HEK293T (cell line): ENCODE measurements at regions not wholly inside any gene's neighbourhood (a gene's known extent, or its start where the extent isn't known, plus 50 kb on each side); places are given as distances from the start of the nearest gene placed in this dataset.

Experiments used
- CTCF ChIA-PET: fragments of 350-600 bp; formaldehyde crosslinking; extraction: SDS; loops from one replicate; lab custom pipeline; 2021; ENCODE audit warnings: antibody characterized with exemption, inconsistent platforms; lab: Yijun Ruan, JAX
- POLR2A ChIA-PET: fragments of 350-600 bp; formaldehyde crosslinking; extraction: SDS; loops from one replicate; lab custom pipeline; 2020; ENCODE audit warnings: antibody characterized with exemption, inconsistent platforms; lab: Yijun Ruan, JAX
- DNase-seq: peaks from one replicate; pipeline ENCODE4 v3.0.0; 2012; ENCODE audit warnings: mixed read lengths; ENCODE audit errors: extremely low spot score
- ARNT ChIP-seq: fragments of 450-650 bp; IDR thresholded peaks from 2 replicates; pipeline ENCODE4 v1.6.1; 2017; ENCODE audit warnings: mild to moderate bottlenecking
- BHLHE40 ChIP-seq: fragments of 450-650 bp; IDR thresholded peaks from 2 replicates; pipeline ENCODE4 v1.6.1; 2016; ENCODE audit warnings: mild to moderate bottlenecking, moderate library complexity, borderline replicate concordance
- CTBP1 ChIP-seq: fragments of 450-650 bp; IDR thresholded peaks from 2 replicates; pipeline ENCODE4 v1.6.1; 2016; ENCODE audit warnings: borderline replicate concordance
- ELF4 ChIP-seq: fragments of 450-650 bp; IDR thresholded peaks from 2 replicates; pipeline ENCODE4 v1.6.1; 2017; ENCODE audit warnings: antibody characterized with exemption
- FOXA1 ChIP-seq: fragments of 450-650 bp; IDR thresholded peaks from 2 replicates; pipeline ENCODE4 v1.6.1; 2016; ENCODE audit warnings: mild to moderate bottlenecking
- FOXK2 ChIP-seq: fragments of 450-650 bp; IDR thresholded peaks from 2 replicates; pipeline ENCODE4 v1.6.1; 2016; ENCODE audit warnings: mild to moderate bottlenecking
- FOXM1 ChIP-seq: fragments of 450-650 bp; IDR thresholded peaks from 2 replicates; pipeline ENCODE4 v1.6.1; 2017; ENCODE audit warnings: mild to moderate bottlenecking, borderline replicate concordance
- HDGF ChIP-seq: fragments of 450-650 bp; IDR thresholded peaks from 2 replicates; pipeline ENCODE4 v1.6.1; 2017; ENCODE audit warnings: antibody characterized with exemption, borderline replicate concordance
- L3MBTL2 ChIP-seq: fragments of 450-650 bp; conservative IDR thresholded peaks from 2 replicates; pipeline ENCODE4 v1.6.1; 2016; ENCODE audit warnings: mild to moderate bottlenecking
- LEF1 ChIP-seq: fragments of 450-650 bp; IDR thresholded peaks from 2 replicates; pipeline ENCODE4 v1.6.1; 2017; ENCODE audit warnings: mild to moderate bottlenecking, borderline replicate concordance
- NFRKB ChIP-seq: fragments of 450-650 bp; IDR thresholded peaks from 2 replicates; pipeline ENCODE4 v1.6.1; 2016; ENCODE audit warnings: mild to moderate bottlenecking, moderate library complexity
- SP1 ChIP-seq: fragments of 450-650 bp; IDR thresholded peaks from 2 replicates; pipeline ENCODE4 v1.6.1; 2017
- SUZ12 ChIP-seq: fragments of 450-650 bp; IDR thresholded peaks from 2 replicates; pipeline ENCODE4 v1.6.1; 2016; ENCODE audit warnings: mild to moderate bottlenecking
- TARDBP ChIP-seq: fragments of 450-650 bp; IDR thresholded peaks from 2 replicates; pipeline ENCODE4 v1.6.1; 2016
- ZNF384 ChIP-seq: fragments of 450-650 bp; IDR thresholded peaks from 2 replicates; pipeline ENCODE4 v1.6.1; 2016
- TF ChIP-seq, protein P1 (sequence below): fragments of 450-650 bp; IDR thresholded peaks from 2 replicates; pipeline ENCODE4 v1.6.1; 2016

DNA sequence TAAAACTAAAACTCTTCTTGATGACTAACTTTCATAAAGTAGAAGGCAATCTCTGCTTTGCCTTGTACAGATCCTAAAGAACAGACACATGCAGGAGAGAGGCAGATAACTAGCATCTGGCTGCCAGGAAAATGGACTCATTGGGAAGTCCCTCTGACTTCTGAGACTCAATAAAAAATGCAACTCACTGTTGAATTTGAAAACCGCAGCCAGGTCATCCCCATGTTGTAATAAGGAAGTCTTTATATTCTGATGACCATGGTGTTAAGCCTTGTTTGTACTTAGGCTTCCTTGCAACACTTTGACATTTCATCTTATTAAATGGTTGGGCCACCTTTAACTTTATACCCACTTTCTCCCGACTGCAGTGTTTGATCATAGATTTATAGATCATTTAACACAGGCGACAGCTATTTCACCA lies 375.1 kb upstream of the KCNH7 start:
- TF ChIP-seq FOXK2 (no peak), SUZ12 (no peak)
- TF ChIP-seq, protein P1, sequence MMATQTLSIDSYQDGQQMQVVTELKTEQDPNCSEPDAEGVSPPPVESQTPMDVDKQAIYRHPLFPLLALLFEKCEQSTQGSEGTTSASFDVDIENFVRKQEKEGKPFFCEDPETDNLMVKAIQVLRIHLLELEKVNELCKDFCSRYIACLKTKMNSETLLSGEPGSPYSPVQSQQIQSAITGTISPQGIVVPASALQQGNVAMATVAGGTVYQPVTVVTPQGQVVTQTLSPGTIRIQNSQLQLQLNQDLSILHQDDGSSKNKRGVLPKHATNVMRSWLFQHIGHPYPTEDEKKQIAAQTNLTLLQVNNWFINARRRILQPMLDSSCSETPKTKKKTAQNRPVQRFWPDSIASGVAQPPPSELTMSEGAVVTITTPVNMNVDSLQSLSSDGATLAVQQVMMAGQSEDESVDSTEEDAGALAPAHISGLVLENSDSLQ: no peak
- CTCF ChIA-PET: no interaction called here
- POLR2A ChIA-PET: no interaction called here
- DNase-seq: no peak

- CTCF ChIA-PET: no interaction called here
- DNase-seq: no peak
- POLR2A ChIA-PET: no interaction called here
- TF ChIP-seq ZNF384 (no peak), ELF4 (no peak), HDGF (no peak), NFRKB (no peak), CTBP1 (no peak), BHLHE40 (no peak), FOXK2 (no peak), FOXA1 (no peak), ARNT (no peak), SP1 (no peak), SUZ12 (no peak), L3MBTL2 (no peak), FOXM1 (no peak), LEF1 (no peak), TARDBP (no peak)
- TF ChIP-seq, protein P1: no peak
These were observed 371.9 kb upstream of the KCNH7 start for GRCh38 chr2:163210430-163210918.

DNA sequence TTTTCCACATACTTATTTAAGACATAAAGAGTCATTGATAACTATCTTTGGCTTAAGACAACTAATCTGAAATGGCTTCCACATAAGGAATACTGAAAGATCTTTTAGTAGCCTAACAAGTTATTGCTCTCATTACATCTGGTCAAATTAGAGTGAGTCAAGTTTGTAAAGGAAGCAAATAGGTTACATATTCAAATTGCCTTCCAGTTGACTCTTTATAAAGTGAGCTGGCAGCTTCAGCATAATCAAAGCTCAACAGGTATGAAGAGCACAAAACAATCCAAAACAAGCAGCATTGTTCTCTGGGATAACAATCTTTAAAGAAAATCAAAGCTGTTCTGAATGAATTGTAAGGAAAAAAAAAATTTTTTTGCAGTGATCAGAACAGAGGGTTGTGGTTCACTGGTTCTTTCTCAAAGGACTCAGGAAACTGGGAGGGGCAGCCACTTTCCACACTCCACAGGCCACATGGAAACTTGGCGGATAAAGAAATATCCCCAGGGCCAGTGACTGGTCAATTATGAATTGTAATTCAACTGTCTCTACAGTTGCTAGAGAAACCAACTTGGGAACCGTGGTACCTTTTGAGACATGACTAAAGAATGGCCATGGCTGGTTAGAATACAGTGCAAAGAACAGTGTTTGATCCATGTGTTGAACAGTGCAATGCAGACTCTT lies 369.3 kb upstream of the KCNH7 start:
- DNase-seq: no peak
- TF ChIP-seq BHLHE40 (no peak), TARDBP (no peak), FOXK2 (no peak), ARNT (no peak), SUZ12 (no peak), FOXM1 (no peak), HDGF (no peak), FOXA1 (no peak), ZNF384 (no peak), SP1 (no peak)
- TF ChIP-seq, protein P1: no peak
- POLR2A ChIA-PET: no interaction called here
- CTCF ChIA-PET: no interaction called here

- CTCF ChIA-PET: no interaction called here
- TF ChIP-seq HDGF: no peak
- TF ChIP-seq NFRKB: no peak
- TF ChIP-seq BHLHE40: no peak
- no peak for TF ChIP-seq CTBP1
- no peak for TF ChIP-seq SUZ12
- TF ChIP-seq LEF1: no peak
- no peak for TF ChIP-seq FOXM1
- TF ChIP-seq FOXA1: no peak
- TF ChIP-seq ARNT: no peak
- TF ChIP-seq ZNF384: no peak
- TF ChIP-seq SP1: no peak
- TF ChIP-seq ELF4: no peak
- TF ChIP-seq, protein P1: no peak
- no peak for TF ChIP-seq TARDBP
- TF ChIP-seq L3MBTL2: no peak
- POLR2A ChIA-PET: no interaction called here
- DNase-seq: no peak
These were observed 367.2 kb upstream of the KCNH7 start for GRCh38 chr2:163205589-163206254.

DNA sequence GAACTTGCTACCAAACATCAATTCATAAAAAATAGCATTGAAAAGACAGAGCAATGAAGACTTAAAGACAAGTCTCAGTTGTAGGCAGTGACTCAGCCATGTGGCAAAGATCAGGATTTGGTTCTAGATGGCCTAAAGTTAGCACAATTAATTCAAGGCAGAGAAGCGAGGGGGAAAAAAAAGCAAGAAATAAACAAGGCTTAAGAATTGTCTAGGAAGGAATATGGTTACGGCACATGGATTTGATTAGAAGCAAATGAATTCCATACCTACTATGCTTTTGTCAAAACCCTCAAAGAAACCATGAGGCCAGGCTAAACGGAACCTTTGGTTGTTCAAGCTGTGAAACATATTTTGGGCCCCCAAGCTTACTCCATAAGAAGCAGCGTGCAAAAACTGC lies 362.2 kb upstream of the KCNH7 start:
- ChIA-PET POLR2A (no interaction called here), CTCF (no interaction called here)
- no peak for DNase-seq
- TF ChIP-seq TARDBP (no peak), FOXA1 (no peak)

DNA sequence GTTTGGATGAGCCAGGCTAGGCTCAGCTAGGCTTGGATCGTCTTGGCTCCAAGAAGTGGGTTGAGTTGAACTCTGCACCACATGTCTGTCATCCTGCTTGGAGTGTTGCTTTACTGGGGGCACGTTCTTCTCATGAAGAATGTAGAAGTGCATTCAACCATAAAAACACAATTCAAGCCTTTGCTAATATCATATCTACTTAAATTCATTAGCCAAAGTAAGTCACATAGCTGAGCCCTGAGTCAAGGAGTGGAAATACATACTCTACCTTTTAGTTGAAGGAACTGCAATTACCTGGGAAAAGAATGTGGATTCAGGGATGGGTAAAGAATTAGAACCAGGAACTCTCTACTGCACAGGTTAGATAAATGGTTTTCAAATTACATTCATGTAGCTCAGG lies 360.4 kb upstream of the KCNH7 start:
- POLR2A ChIA-PET: no interaction called here
- CTCF ChIA-PET: no interaction called here
- TF ChIP-seq ZNF384: no peak
- TF ChIP-seq BHLHE40: no peak
- TF ChIP-seq ELF4: no peak
- DNase-seq: no peak
